ENCODE measurements at regions not wholly inside any gene's neighbourhood (a gene's known extent, or its start where the extent isn't known, plus 50 kb on each side); places are given as distances from the start of the nearest gene placed in this dataset.

DNA sequence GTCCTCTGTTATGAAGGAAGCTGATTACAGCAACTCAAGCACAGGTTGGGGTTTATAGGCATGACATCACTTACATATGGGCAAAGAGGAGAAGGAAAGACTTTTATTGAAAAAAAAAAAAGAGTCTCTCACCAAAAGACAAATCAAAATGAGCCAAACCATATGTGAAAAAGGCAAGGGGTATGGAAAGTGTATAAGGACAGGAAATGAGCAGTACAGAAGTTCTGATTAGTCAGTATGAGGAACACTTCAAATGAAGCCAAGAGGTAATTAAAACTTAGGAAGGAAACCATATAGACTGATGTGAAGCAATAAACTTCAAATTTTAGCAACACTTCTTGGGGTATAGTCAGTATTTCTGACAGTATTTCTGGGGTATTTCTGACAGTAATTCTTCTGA, 1372.6 kb downstream of the CDH11 start:
- no peak for DNase-seq

- no peak for DNase-seq
Measured at GRCh38 chr16:63745456-63745855, 1376.4 kb downstream of the CDH11 start.

DNA sequence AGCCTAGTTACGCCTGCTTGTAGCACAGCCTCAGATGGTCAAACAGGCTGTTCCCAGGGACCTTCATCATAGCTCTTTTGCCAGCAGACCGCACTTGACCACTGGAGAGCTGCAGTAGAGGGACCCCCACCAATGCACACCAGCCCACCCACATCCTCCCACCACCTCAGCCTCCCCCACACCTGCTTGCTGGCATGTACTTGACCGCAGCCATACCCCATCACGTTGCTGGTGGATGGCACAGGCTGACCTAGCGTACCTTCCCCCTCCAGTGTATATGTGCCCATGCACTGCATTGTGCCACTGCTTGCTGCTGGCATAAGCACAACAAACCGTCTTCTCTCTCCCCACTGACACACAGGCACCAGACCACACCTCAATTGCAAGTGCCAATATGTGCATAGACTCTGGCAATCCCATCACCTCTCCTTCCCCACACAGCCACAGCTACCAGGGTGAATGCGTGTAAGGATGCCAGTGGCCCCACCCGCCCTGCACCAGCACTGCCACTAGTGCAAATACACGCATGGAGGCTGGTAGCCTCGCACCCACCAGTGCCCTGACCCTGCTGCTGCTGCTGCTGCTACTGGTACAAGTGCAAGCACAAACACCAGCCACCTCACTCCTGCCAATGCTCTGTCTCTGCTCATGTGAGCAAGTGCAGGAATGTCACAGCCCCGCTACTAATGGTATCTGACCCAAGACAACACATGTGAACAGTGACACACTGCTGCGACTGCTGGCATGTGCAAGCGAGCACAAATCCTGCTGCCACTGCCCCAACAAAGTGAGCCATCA, 1377.6 kb downstream of the CDH11 start:
- no peak for DNase-seq

DNA sequence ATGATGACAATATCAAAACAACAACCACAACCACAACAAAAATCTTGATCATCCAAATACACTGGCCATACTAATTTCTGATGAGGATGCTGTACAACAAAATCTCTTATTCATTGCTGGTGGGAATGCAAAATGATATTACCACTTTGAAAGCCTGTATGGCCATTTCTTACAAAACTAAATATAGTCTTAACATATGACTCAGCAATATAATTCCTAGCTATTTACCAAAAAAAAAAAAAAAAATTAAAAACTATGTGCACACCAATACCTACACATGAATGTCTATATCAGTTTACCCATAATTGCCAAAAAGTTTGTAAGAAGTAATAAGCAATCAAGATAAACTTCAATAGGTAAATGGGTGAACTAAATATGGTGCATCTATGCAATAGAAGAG, 1379.7 kb downstream of the CDH11 start:
- no peak for DNase-seq

- DNase-seq, result no peak
Measured at GRCh38 chr16:63737633-63738032, 1384.2 kb downstream of the CDH11 start.

DNA sequence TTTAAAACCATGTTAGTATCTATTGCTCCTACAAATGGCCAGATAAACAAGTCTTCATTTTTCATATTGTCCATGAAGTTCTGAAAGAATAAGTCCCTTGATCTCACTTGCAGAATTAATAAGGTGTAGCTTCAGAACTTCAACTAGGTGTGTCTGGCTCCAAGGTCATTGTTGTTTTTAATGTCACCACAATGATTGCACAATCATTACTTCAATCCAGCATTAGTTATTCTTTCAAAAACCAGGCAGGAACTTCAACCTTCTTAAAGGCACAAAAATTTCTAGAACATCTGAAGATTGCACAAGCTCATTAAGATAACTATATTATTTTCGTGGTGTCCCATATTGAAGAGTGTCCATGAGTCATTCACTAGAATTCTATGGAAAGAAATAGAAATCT, 1386.4 kb downstream of the CDH11 start:
- DNase-seq, result no peak

DNA sequence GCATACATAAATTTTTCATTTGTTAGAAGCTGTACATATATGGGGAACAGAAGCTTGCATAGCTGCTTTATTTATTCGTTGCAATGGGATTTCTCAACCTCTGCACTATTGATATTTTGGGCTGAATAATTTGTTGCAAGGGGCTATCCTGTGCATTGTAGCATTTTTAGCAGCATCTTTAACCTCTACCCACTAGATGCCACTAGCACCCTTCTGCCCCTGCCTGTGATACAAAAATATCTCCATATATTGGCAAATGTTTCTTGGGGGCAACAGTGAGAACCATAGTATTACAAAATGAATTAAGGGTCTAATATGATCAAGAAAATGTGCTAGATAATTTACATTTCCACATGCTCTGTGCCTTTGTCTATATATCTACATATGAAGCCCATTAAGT, 1401.0 kb downstream of the CDH11 start:
- no peak for DNase-seq

DNA sequence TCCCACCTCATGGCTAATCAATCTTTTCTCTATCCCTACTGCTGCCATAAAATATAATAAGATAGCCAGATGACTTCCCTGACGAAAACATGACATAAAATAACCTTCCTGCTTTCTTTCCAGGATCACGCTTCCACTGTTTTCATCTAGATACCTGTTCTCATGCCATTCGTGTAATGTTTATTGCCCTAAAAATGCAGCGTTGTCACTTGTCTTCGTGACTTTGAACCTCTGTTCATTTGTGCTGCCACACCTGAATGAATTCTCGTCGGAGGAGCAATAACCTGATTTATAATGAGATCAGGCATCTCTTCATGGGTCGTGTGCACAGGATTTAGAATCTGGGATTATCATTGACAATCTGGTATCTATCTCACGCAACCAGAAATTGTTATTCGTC, 1401.9 kb downstream of the CDH11 start:
- DNase-seq, result no peak

- DNase-seq, result no peak
Measured at GRCh38 chr16:63717806-63718205, 1404.1 kb downstream of the CDH11 start.

DNA sequence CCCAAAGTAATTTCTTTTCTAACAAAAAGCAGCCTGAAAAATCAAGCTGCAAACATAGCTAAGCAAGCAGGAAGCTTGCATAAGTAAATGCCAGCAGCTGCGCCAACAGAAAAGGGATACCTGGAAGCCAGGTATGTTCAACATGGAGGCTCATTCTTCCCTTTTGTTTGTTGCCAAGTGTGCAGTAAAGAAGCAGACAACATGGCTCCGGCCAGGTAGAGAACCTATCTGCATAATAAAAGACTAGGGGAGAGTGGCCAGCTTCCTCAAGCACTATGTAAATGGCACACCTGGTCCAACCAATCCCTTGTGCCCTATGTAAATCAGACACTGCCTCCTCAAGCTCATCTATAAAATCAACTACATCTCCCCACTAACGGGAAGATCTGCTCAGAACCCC, 1407.0 kb downstream of the CDH11 start:
- no peak for DNase-seq

GRCh38 chr16:63712725-63713124, 1409.1 kb downstream of the CDH11 start:
- no peak for DNase-seq

DNA sequence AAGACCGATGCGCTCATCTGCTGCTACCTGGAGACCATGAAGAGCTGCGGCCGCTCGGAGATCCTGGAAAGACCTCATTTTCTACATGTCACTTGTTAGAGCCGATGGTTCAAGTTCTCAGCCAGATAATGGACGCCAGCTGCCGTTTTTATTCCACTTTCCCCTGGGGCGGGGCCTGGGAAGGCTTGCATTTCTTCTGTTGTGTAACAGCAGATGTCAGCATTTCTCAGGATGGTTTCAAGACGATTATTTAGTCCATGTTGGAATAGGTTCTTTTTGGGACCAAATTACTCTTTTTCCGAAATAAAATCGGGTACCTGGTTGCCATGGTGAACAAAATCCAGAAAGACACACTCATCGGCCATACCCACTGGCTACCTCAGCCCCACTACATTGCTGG, 1418.3 kb downstream of the CDH11 start:
- no peak for DNase-seq

GRCh38 chr16:63702981-63703590, 1418.8 kb downstream of the CDH11 start:
- no peak for DNase-seq

DNA sequence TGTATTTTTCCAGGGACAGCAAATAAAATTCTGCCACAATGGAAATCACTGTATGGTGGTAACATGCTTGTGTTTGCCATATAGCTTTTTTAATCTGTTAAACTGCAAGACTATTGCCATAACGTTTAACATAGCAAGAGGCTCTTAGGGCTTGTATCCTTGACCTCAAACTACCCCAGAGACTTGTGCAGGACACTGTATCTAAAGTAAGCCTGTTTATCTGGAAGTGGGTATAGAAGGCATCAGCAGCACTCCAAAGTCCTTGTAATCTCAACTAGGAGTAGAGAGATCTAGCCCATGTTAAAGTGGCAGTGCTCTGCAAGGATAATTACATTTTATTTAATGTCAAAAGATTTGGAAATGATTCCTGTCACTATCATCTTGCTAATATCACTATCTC, 1424.1 kb downstream of the CDH11 start:
- DNase-seq, result no peak

- DNase-seq, result no peak
Measured at GRCh38 chr16:63695347-63695746, 1426.5 kb downstream of the CDH11 start.

DNA sequence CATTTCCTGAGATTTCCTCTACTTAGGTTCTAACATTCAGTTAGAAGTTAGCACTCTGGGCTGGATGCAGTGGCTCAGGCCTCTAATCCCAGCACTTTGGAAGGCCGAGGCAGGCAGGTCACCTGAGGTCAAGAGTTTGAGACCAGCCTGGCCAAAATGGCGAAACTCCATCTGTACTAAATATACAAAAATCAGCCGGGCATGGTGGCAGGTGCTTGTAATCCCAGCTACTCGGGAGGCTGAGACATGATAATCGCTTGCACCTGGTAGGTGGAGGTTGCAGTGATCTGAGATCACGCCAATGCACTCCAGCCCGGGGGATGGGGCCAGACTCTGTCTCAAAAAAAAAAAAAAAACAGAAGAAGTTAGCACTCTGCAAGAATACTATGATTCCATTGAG, 1430.9 kb downstream of the CDH11 start:
- DNase-seq, result no peak

DNA sequence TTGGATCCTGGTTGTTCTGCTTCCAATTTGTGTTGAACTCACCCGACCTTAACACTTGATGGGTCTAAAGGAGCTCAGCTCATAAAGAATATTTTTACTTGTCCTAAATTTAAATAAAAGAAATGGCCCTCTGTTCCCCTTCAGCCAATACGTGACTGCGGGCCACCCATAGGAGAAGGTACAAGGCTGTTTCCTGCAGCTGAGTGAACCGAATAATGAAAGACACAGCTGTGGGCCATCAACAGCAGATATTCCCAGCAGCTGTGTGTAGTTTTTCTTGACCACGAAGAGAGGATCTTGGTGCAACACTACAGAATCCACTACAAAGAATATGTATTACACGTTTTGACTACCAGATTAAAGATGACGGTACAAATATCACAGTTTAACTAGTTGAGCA, 1431.6 kb downstream of the CDH11 start:
- DNase-seq, result no peak

- no peak for DNase-seq
Measured at GRCh38 chr16:63689068-63689467, 1432.8 kb downstream of the CDH11 start.

DNA sequence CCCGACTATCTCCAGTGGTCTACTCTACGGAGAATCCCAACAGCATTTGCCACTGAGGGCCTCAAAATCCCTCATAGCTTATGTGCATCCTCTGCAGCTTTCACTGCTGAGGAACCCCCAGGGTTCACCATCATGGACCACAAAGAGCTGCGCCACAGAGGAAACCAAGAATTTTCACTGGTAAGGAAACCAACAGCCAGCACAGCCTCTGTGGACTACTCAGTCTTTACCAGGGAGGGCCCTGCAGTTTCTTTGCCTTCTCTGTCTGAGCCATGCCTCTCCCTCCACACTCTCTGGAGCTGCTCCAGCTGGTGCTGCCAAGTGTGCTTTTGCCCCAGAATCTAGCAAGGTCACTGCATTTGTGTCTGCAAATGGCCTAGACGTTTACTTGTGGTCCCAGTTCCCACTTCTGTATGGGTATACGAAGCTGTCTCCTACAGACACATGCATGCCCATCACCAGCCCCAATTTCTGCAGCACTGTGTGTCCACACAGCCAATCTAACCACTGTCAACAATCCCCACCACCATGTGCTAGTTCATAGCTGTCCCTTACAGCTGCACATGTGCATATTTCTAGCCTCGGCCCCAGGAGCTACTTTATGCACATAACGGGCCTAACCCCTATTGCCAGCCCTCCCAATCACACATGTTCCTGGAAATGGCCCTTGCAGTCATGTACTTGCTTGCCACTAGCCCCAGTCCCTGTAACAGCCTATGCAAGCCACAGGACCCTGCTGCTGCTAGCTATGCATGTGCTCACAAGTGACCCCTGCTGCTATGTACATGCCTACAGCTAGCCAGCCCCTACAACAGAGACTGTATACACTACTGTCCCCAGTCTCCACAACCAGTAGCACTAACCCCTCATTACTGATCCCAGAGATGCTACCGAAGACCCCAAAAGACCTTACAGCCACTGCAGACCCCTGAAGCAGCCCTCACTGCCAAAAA, 1437.4 kb downstream of the CDH11 start:
- no peak for DNase-seq

DNA sequence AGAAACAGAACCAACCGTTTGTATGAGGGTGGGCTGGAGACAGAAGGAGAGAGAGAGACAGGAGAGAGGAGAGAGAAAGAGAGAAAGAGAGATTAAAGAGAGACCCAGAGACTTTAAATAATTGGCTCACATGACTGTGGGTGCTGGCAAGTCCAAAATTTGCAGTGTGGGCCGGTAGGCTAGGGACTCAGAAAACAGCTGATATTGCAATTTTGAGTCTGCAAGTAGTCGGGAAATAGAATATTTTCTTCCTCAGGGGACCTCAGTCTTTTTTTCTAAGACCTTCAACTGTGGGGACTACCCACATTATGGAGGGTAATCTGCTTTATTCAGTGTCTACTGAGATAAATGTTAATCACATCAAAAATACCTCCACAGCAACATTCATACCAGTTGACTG, 1439.0 kb downstream of the CDH11 start:
- no peak for DNase-seq

DNA sequence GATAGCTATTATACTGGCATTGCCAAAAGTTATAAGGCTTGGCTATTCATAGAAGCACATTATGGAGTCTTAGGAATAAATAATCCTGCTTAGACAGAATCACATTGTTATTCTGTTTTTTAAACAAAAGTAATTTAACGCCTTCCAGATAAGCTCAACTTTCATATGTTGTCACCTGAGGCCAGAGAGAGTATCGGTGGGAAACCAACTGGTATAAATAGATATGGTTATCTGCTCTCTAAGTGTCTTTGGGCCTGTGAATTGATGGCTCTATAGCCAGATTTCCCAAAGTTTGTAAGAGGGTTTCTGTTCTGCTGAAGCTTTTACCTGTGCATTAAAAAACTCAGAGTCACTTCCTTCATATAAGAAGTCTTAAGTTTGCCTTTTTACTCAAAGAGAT, 1449.4 kb downstream of the CDH11 start:
- DNase-seq, result no peak

DNA sequence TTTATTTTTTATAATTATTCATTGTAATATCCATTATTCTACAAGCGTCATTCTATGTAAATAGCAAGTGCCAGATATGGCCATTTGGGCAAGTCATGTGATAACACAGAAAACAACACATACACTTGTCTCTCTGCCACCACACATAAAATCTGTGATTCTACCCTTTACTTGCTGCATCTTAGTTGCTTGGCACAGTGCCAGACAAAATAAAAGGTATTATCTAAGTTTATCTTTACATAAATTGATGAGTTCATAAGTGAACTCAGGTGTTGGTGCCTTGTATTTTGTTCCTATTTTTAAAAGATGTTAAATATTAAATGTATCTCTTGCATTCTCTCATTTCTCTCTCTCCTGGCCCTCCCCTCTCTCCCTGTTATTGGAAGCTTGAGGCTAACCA, 1458.7 kb downstream of the CDH11 start:
- DNase-seq, result no peak

DNA sequence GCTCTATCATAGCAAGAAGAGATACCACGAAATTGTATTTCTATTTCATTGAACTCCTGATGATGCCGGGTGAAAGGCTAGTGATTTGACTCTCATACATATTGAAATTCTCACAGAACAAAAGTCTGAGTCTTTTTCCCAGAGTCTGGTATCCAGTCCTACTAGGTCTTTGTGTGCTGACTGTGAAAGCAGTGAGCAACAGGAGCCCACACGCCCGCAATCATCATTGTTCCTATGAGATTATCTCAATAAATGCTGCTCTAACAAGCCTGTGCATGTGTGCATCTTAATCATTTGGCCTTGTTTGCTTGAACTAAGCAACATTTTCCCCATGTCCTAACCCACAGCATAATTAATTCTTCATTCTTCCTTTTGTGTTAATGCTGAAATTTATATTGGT, 1466.0 kb downstream of the CDH11 start:
- no peak for DNase-seq

Data from midbrain (tissue), 1 donor.